Trophoblast cell (in vitro differentiated cells and primary cell): ENCODE measurements at regions not wholly inside any gene's neighbourhood (a gene's known extent, or its start where the extent isn't known, plus 50 kb on each side); places are given as distances from the start of the nearest gene placed in this dataset.

Source experiments
- DNase-seq, 2 donors: peaks; one replicate each; pipeline ENCODE4 v3.0.0-alpha.2; 2016
- H2AFZ ChIP-seq: 2 replicates; pipeline ENCODE4 v1.6.1; 2013; ENCODE audit warnings: low read length, moderate library complexity, mild to moderate bottlenecking; ENCODE audit not compliant: insufficient read depth, poor library complexity
- H2AK5ac ChIP-seq: 2 replicates; pipeline ENCODE4 v1.6.1; 2013; ENCODE audit warnings: mild to moderate bottlenecking, low read length
- H2BK120ac ChIP-seq: 2 replicates; pipeline ENCODE4 v1.6.1; 2013; ENCODE audit warnings: low read length, mild to moderate bottlenecking, moderate library complexity; ENCODE audit not compliant: insufficient read depth, poor library complexity
- H2BK12ac ChIP-seq: 2 replicates; pipeline ENCODE4 v1.6.1; 2013; ENCODE audit warnings: mild to moderate bottlenecking, low read length, moderate library complexity
- H2BK5ac ChIP-seq: 2 replicates; pipeline ENCODE4 v1.6.1; 2013; ENCODE audit warnings: low read length, low read depth, moderate library complexity, mild to moderate bottlenecking; ENCODE audit not compliant: poor library complexity
- H3K14ac ChIP-seq: 2 replicates; pipeline ENCODE4 v1.6.1; 2013; ENCODE audit warnings: mild to moderate bottlenecking, low read length
- H3K18ac ChIP-seq: 2 replicates; pipeline ENCODE4 v1.6.1; 2013; ENCODE audit warnings: mild to moderate bottlenecking, low read length
- H3K23ac ChIP-seq: 2 replicates; pipeline ENCODE4 v1.6.1; 2013; ENCODE audit warnings: low read length
- H3K27ac ChIP-seq: 2 replicates; pipeline ENCODE4 v1.5.1; 2013; ENCODE audit warnings: low read depth, mild to moderate bottlenecking, inconsistent platforms, low read length, moderate library complexity
- H3K27me3 ChIP-seq: 2 replicates; pipeline ENCODE4 v1.6.1; 2013; ENCODE audit warnings: inconsistent platforms, mild to moderate bottlenecking, low read length, moderate library complexity; ENCODE audit not compliant: insufficient read depth
- H3K36me3 ChIP-seq, 2 experiments: 1 replicate in 1 of 2; 2 replicates in 1 of 2; pipeline ENCODE4 v1.6.1; 2013; ENCODE audit warnings: low read length in 2 of 2, mild to moderate bottlenecking in 2 of 2, moderate library complexity in 1 of 2; ENCODE audit not compliant: insufficient read depth in 2 of 2, control insufficient read depth in 1 of 2
- H3K4ac ChIP-seq: 2 replicates; pipeline ENCODE4 v1.6.1; 2013; ENCODE audit warnings: low read depth, mild to moderate bottlenecking, low read length, moderate library complexity
- H3K4me1 ChIP-seq, 2 experiments: 1 replicate in 1 of 2; 2 replicates in 1 of 2; pipeline ENCODE4 v1.6.1; 2013; ENCODE audit warnings: low read length in 2 of 2, mild to moderate bottlenecking in 2 of 2, moderate library complexity in 1 of 2; ENCODE audit not compliant: insufficient read depth in 2 of 2, control insufficient read depth in 1 of 2
- H3K4me2 ChIP-seq: 2 replicates; pipeline ENCODE4 v1.6.1; 2013; ENCODE audit warnings: inconsistent platforms, mild to moderate bottlenecking, low read length, moderate library complexity
- H3K4me3 ChIP-seq: 2 replicates; pipeline ENCODE4 v1.5.1; 2013; ENCODE audit warnings: mild to moderate bottlenecking, low read depth, low read length, inconsistent platforms
- H3K79me1 ChIP-seq: one replicate; pipeline ENCODE4 v1.6.1; 2013; ENCODE audit warnings: low read length
- H3K79me2 ChIP-seq: 2 replicates; pipeline ENCODE4 v1.6.1; 2013; ENCODE audit warnings: low read length, mild to moderate bottlenecking; ENCODE audit not compliant: control insufficient read depth, insufficient read depth, poor library complexity
- H3K9ac ChIP-seq: 2 replicates; pipeline ENCODE4 v1.6.1; 2013; ENCODE audit warnings: mild to moderate bottlenecking, low read length
- H3K9me3 ChIP-seq: 2 replicates; pipeline ENCODE4 v1.6.1; 2013; ENCODE audit warnings: low read depth, mild to moderate bottlenecking, control low read depth, inconsistent platforms, low read length; ENCODE audit not compliant: insufficient read depth
- H4K12ac ChIP-seq: 2 replicates; pipeline ENCODE4 v1.6.1; 2013; ENCODE audit warnings: low read depth, mild to moderate bottlenecking, low read length, moderate library complexity
- H4K8ac ChIP-seq: 2 replicates; pipeline ENCODE4 v1.6.1; 2013; ENCODE audit warnings: low read depth, mild to moderate bottlenecking, low read length, moderate library complexity
- H4K91ac ChIP-seq: one replicate; pipeline ENCODE4 v1.6.1; 2013; ENCODE audit warnings: low read depth, mild to moderate bottlenecking, low read length, moderate library complexity
- WGBS: extraction: QIAGEN DNeasy Blood & Tissue Kit; methylation state at CpG from one replicate; pipeline ENCODE4 v1.1.7; 2013; ENCODE audit warnings: missing lambda C conversion rate; ENCODE audit not compliant: insufficient read length, insufficient coverage; ENCODE audit errors: extremely low coverage; 5-methylcytosine and 5-hydroxymethylcytosine counted together

DNA sequence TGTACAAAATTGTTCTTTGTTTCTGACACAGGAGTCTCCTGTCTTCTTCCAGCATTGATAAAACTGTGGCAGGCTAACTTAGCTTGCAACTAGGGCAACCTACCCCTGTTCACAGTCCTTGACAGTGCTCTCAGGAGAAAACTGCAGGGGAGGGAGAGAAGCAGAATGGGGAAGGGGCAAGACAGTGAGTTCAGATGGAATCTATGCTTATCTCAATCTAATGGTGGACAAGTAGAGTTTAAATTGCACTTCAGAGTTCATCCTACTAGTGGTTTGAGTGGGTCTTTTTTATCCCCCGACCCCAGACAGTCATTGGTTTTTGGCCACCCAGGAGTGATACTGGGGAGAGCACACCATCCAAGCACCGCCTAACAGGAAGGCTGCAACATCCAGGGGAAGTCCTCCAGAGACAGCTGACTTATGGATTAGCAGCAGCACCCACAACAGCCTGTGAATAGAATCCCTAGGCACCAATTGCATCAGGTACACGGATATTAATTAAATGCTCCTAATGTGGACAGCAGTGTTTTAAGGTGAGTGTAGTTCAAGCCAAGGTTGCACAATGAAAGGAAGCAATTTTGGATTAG lies 236.6 kb downstream of the NHLRC3 start:
- no peak overlapping the region for H3K4me3 ChIP-seq
- DNase-seq, result no peak
- H3K23ac ChIP-seq, result no peak overlapping the region
- H4K12ac ChIP-seq, result no peak overlapping the region
- H3K27ac ChIP-seq, result no peak overlapping the region
- no peak overlapping the region for H2BK5ac ChIP-seq
- no peak overlapping the region for H2BK12ac ChIP-seq
- no peak overlapping the region for H3K18ac ChIP-seq
- no peak overlapping the region for H3K4ac ChIP-seq
- no peak overlapping the region for H2AFZ ChIP-seq
- H3K79me1 ChIP-seq, result no peaks in the 10 kb centered on the region
- H3K36me3 ChIP-seq, result no peaks in the 10 kb centered on the region
- H3K27me3 ChIP-seq, result no peaks in the 10 kb centered on the region
- H3K9ac ChIP-seq, result no peak overlapping the region
- whole genome bisulfite sequencing, result no CpG with 5 or more reads among the region's 3 CpGs
- H3K14ac ChIP-seq, result no peak overlapping the region
- H2AK5ac ChIP-seq, result no peak overlapping the region
- H4K8ac ChIP-seq, result no peak overlapping the region
- H3K79me2 ChIP-seq, result no peaks in the 10 kb centered on the region
- H3K4me1 ChIP-seq, result no peaks in the 10 kb centered on the region
- H3K4me2 ChIP-seq, result no peak overlapping the region
- H2BK120ac ChIP-seq, result no peak overlapping the region
- H4K91ac ChIP-seq, result no peak overlapping the region
- H3K9me3 ChIP-seq, result no peaks in the 10 kb centered on the region

- WGBS, result no CpG with 5 or more reads among the region's 2 CpGs
- Histone ChIP-seq H2BK120ac (no peak overlapping the region), H3K36me3 (no peaks in the 10 kb centered on the region)
Measured at GRCh38 chr13:39279077-39279476, 240.8 kb downstream of the NHLRC3 start.

DNA sequence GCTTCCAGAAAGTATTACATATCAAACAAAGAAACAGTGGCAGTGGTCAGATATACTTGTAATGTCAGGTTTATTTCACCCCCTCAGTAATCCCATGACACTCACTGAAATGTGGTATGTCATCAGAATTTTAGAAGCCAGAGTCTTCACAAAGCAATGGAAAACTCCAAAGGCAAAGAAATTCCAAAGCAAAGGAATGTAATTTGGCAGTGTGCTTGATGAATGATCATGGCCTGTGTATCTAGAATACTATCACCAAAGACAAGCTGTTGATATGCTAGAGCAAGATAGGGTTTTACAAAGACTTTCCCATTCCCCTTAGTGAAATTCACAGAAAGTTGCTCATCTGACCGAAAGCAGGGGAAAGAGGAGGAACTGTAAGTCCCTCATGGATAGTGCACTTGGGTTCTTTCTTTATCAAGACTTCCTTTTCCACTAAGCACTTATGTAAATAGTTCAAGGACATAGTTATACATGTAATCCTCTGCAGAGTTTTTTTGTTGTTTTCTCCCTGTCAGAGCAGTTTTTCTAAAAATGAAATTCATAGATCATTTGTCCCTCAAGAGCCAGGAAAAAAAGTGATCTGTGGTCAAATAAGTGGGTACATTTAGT lies 243.4 kb downstream of the NHLRC3 start:
- Histone ChIP-seq H3K4ac (no peak overlapping the region), H4K91ac (no peak overlapping the region), H2BK12ac (no peak overlapping the region), H3K27ac (no peak overlapping the region), H3K4me2 (no peak overlapping the region), H3K18ac (no peak overlapping the region), H4K12ac (no peak overlapping the region), H3K36me3 (no peaks in the 10 kb centered on the region), H3K9ac (no peak overlapping the region), H2AK5ac (no peak overlapping the region), H3K9me3 (no peaks in the 10 kb centered on the region), H3K79me1 (no peaks in the 10 kb centered on the region), H3K4me3 (no peak overlapping the region), H3K14ac (no peak overlapping the region), H2AFZ (no peak overlapping the region), H3K79me2 (no peaks in the 10 kb centered on the region), H2BK5ac (no peak overlapping the region), H3K27me3 (no peaks in the 10 kb centered on the region), H3K23ac (no peak overlapping the region), H4K8ac (no peak overlapping the region), H2BK120ac (no peak overlapping the region), H3K4me1 (no peaks in the 10 kb centered on the region)
- WGBS, result no CpG with 5 or more reads among the region's 1 CpG
- peak in 1 of 2 donors; percentile 16 for DNase-seq

More at GRCh38 chr13:39279077-39279476, 240.8 kb downstream of the NHLRC3 start:
- H3K79me2 ChIP-seq, result no peaks in the 10 kb centered on the region
- H3K4me3 ChIP-seq, result no peak overlapping the region
- H3K27ac ChIP-seq, result no peak overlapping the region
- H3K4me2 ChIP-seq, result no peak overlapping the region
- no peak overlapping the region for H4K12ac ChIP-seq
- no peak overlapping the region for H3K4ac ChIP-seq
- H4K8ac ChIP-seq, result no peak overlapping the region
- no peak overlapping the region for H4K91ac ChIP-seq
- H2BK5ac ChIP-seq, result no peak overlapping the region
- no peak overlapping the region for H3K14ac ChIP-seq
- no peaks in the 10 kb centered on the region for H3K27me3 ChIP-seq
- no peaks in the 10 kb centered on the region for H3K79me1 ChIP-seq
- no peaks in the 10 kb centered on the region for H3K9me3 ChIP-seq
- no peak overlapping the region for H2AFZ ChIP-seq
- no peak overlapping the region for H3K18ac ChIP-seq
- no peak overlapping the region for H2BK12ac ChIP-seq
- DNase-seq, result no peak
- no peaks in the 10 kb centered on the region for H3K4me1 ChIP-seq
- H2AK5ac ChIP-seq, result no peak overlapping the region
- H3K23ac ChIP-seq, result no peak overlapping the region
- no peak overlapping the region for H3K9ac ChIP-seq

GRCh38 chr13:39282400-39282972 lies 244.2 kb downstream of the NHLRC3 start:
- H3K27me3 ChIP-seq, result no peaks in the 10 kb centered on the region
- no peak overlapping the region for H3K18ac ChIP-seq
- no peaks in the 10 kb centered on the region for H3K79me2 ChIP-seq
- WGBS, result no CpG with 5 or more reads among the region's 4 CpGs
- H2BK120ac ChIP-seq, result no peak overlapping the region
- H3K27ac ChIP-seq, result no peak overlapping the region
- H3K9ac ChIP-seq, result no peak overlapping the region
- no peak overlapping the region for H2BK5ac ChIP-seq
- no peak overlapping the region for H3K23ac ChIP-seq
- no peak overlapping the region for H3K4me2 ChIP-seq
- DNase-seq, result no peak
- no peak overlapping the region for H2AK5ac ChIP-seq
- no peak overlapping the region for H3K4ac ChIP-seq
- no peaks in the 10 kb centered on the region for H3K79me1 ChIP-seq
- H4K91ac ChIP-seq, result no peak overlapping the region
- H3K4me1 ChIP-seq, result no peaks in the 10 kb centered on the region
- no peaks in the 10 kb centered on the region for H3K9me3 ChIP-seq
- H3K4me3 ChIP-seq, result no peak overlapping the region
- H2BK12ac ChIP-seq, result no peak overlapping the region
- H3K36me3 ChIP-seq, result no peaks in the 10 kb centered on the region
- H3K14ac ChIP-seq, result no peak overlapping the region
- no peak overlapping the region for H4K12ac ChIP-seq
- H2AFZ ChIP-seq, result no peak overlapping the region
- H4K8ac ChIP-seq, result no peak overlapping the region
